OCI-LY3 (cell line): ENCODE measurements at regions not wholly inside any gene's neighbourhood (a gene's known extent, or its start where the extent isn't known, plus 50 kb on each side); places are given as distances from the start of the nearest gene placed in this dataset.

Experiments used
- CTCF ChIP-seq: fragments of 200-600, 300-600 bp; sonication (generic); IDR thresholded peaks from 2 replicates; pipeline ENCODE4 v1.5.1; 2014; ENCODE audit warnings: antibody characterized with exemption, low read length, low read depth
- EZH2phosphoT487 ChIP-seq: fragments of 200-600 bp; shearing (Covaris generic); IDR thresholded peaks from 2 replicates; pipeline ENCODE4 v1.6.1; 2018; ENCODE audit warnings: antibody characterized with exemption, mixed run types, low read depth

DNA sequence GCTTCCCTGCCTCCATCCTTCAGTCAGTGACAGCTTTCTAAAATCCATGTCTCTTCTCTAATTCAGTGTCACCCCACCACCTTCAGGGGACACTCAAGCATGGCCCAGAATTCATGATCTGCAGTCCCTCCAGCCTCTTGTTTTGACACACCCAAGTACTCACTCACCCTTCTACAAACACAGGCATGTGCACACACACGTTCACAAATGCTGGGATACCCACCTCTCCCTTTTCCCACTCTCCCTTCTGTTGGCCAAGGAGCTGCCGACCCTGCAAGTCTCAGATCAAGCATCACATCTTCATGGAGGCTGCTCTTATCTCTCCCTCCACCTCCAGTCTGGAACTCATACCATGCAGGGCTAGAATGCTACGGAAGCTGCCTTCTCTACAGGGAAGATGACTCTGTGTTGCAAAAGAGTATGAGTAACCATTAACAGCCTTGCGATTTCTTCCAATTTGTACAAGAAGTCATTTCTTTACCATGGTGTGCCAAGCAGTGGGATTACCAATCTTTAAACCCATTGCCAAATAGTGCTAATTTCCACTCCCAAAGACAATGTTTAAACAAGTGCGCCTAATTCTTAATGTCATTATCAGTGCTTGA lies 196.1 kb downstream of the BCL11B start:
- no peak for TF ChIP-seq CTCF
- no peak for TF ChIP-seq EZH2phosphoT487
